NCI-H2107 treated with DMSO at 0.1 percent for 48 hours (cell line): ENCODE measurements at regions not wholly inside any gene's neighbourhood (a gene's known extent, or its start where the extent isn't known, plus 50 kb on each side); places are given as distances from the start of the nearest gene placed in this dataset.

Source experiments
- DNase-seq: peaks from one replicate; lab custom pipeline; 2025; ENCODE audit not compliant: unreplicated experiment; lab: John Stamatoyannopoulos, UW

DNA sequence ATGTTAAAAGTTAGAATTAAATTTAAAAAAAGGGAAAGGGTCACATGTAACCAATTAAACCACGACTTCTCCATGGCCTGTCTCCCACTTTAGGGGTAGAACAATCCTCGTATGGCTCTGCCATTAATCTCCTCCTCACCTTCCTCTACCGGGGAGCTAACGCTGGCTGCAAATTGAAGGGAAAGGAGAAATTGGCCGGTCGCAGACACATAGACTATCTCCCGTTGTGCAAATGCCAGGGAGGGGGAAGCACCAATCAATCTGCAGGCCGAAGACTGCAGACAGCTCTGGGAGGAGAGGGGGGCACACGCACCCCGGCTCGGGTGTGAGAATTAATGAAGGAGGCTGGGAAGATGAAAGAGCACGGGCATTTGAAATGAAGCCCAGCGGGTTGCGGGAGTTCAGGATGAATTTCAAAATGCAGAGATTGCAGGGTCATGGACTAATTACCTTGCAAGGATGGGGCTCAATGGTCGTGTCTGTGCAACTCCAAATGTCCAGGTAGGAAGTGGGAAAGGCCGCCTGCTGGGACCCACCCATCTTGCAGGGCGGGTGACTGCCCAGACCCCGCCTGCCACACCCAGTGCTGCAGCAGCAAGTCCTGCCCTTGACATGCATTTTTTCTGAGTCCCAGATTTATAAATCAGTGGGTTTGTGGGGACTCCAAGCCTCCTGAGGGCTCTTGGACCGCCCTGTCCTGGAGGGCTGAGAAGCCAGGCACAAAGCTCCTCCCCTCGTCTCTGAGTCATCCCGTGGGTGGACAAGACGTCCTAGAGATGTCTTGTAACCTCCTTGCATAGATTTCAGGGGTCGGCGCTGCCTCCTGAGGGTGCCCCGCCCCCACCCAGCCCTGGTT is 534.2 kb downstream of the TBC1D22A start:
- DNase-seq: no peak

DNA sequence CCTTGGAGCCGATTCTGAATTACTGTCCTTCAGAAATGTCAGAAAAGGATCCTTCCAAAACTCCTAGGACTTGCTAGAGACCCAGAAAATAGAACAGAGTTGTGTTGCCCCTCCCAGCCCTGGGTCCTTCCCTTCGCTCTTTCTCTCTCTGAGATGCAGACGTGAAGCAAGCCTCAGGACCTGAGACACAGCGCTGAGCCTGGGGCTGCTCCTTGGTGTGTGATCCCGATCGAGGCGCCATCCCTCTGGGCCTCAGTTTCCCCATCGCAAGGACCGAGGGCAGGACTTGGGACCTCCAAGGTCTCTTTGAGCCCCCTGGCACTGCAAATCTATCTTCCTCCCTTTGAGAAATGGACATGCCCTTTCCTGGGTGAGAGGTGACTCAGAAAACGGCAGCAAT is 533.5 kb downstream of the TBC1D22A start:
- DNase-seq: no peak

- no peak for DNase-seq
These were observed 532.9 kb downstream of the TBC1D22A start for GRCh38 chr22:47295226-47295901.

- DNase-seq: no peak
These were observed 532.1 kb downstream of the TBC1D22A start for GRCh38 chr22:47294576-47294975.

DNA sequence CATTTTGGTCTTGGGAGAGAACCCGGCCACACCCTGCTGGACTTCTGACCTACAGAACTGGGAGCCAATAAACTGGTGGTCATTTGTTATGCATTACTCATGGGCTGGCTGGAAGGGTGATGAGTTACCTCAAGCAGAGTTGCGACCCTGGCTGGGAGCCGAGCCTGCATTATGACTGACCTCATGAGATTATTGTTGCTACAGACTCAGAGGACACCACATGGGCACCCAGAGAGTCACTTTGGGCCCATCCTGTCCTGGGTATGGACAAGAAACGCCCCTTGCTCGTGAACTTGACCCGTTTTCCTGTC is 531.7 kb downstream of the TBC1D22A start:
- no peak for DNase-seq

- no peak for DNase-seq
These were observed 531.1 kb downstream of the TBC1D22A start for GRCh38 chr22:47293368-47294221.

DNA sequence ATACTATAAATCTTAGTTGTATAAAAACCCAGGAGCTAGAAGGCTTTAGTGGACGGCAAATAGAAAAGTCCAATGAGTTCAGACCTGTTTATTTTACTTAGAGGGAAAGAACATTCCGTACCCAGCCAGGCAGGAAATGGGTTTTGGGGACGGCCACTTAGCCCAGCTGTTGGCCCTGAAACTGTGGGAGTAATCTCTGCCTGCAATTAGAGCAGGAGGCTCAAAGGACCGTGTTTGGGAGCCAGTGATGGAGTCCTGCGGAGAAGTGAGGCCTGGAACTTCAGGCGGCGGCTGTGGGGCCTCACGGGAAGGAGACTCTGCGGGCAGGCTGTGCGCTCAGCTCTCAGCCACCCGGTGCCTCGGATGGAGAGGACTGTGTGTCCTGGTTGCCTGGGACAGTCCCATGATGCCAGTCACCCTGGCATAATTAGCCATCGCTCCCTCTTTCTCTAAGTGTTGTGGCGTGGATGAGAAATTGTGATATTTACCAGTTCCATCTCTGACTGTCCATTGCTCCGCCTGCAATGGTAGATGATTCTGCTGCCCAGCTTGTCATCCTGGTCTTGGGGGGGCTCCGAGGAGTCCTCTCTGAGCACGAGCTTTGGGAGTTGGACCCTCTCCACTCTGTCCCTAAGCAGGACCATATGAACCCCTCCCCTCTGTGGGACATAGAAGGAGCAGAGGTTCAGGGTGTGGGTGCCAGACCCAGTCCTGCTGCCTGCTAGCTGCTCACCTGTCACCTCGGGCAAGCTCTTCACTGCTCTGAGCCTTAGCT is 530.3 kb downstream of the TBC1D22A start:
- no peak for DNase-seq

GRCh38 chr22:47291565-47292495 is 529.4 kb downstream of the TBC1D22A start:
- DNase-seq: no peak

DNA sequence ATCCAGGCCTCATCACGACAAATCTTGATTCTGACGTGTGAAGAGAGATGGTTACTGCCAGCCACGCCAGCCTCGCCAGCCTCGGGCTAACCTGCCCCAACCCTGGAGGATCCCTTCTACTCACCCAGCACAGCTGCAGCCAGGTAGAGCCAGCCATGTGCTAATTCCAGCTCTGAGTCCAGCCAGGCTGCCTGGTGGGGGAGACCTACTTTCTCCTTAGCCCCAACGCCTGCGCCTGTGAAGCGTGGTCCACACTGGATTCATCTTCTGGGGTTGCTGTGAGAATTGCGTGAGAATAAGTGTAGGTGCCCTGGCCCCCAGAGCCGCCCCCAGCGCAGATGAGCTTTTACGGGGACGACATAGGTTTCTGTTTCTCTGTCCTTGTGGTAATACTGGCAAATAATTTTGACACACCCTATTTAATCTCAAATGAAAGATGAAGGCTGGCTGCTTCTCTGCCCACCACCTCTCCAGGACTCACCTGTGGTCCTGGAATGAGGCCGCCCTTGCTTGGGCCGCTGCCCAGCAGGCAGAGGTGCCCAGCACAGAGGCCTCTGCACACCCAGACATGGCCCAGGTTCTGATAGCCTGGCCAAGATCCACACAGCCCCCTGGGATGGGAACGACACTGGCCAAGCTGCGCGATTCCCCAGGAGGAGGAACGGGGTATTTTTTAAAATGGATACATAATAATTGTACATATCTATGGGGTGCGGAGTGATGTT is 528.4 kb downstream of the TBC1D22A start:
- no peak for DNase-seq

DNA sequence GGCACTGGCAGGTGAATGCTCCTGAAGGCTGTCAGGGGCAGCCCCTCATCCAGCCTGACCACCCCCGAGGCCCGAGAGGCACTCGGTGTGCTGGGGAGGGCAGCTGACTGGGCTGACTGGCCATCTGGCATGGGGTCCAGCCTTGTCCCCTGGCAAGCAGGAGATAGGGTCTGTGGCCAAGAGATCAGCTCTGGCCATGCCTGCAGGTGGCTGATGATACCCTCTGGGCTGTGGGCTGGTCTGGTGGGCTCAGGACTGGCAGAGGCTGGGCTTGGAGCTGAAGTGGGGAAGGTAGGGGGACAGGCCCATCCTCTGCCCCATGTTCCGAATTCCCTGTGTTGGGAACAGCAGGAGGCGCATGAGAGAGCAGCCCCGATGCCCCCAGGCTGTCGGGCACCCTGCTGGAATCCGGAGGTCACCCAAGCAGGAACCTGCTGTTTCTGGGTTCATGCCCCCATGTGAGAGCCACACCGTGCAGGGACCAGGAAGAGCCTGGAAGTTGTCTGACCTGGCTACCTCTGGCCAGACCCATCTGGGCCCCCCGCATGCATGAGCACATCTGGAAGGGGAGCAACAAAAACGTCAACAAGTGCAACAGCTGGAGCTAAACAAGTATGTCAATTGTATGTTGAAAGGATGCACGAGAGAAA is 527.0 kb downstream of the TBC1D22A start:
- DNase-seq: no peak

DNA sequence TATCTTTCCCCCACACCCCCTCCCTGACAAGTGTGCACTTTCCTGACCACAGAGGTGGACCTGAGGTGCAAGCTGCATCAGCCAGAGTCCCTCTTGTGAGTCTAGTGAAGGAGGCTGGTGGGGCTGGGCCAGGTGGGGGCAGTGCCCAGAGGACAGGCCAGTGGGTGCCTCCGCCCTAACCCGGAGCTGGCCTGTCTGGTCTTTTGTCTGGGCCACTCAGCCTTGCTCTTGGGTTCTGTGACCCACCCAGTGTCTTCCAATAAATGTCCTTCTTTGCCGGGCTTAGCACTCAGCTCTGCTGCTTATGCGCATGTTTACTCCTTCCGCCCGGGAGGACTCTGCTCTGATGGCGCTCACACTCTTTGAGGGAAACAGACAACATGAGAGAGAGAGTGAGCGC is 526.2 kb downstream of the TBC1D22A start:
- no peak for DNase-seq

GRCh38 chr22:47287516-47287915 is 525.1 kb downstream of the TBC1D22A start:
- no peak for DNase-seq

- DNase-seq: no peak
These were observed 524.1 kb downstream of the TBC1D22A start for GRCh38 chr22:47286590-47286989.

- DNase-seq: no peak
These were observed 523.5 kb downstream of the TBC1D22A start for GRCh38 chr22:47285981-47286380.

- DNase-seq: no peak
These were observed 522.4 kb downstream of the TBC1D22A start for GRCh38 chr22:47284822-47285221.

DNA sequence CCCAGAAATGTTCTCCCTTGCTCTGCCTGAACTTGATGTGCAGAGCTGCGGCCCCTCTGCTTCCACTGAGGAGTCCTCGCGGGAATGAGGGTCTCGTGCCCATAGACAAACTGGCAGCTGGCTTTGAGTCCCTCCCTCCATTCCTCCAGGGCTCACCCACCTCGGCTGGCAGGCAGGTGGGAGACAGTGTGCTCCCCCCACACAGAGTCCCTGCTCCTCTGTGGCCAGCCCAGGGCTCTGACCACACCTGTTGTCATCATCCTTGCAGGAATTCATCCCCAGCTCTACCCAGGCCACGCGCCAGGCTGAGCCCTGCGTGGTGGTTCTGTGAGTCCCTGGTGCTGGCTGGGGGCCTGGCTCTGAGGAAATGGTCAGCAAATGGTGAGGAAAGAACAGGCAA is 521.9 kb downstream of the TBC1D22A start:
- DNase-seq: no peak

DNA sequence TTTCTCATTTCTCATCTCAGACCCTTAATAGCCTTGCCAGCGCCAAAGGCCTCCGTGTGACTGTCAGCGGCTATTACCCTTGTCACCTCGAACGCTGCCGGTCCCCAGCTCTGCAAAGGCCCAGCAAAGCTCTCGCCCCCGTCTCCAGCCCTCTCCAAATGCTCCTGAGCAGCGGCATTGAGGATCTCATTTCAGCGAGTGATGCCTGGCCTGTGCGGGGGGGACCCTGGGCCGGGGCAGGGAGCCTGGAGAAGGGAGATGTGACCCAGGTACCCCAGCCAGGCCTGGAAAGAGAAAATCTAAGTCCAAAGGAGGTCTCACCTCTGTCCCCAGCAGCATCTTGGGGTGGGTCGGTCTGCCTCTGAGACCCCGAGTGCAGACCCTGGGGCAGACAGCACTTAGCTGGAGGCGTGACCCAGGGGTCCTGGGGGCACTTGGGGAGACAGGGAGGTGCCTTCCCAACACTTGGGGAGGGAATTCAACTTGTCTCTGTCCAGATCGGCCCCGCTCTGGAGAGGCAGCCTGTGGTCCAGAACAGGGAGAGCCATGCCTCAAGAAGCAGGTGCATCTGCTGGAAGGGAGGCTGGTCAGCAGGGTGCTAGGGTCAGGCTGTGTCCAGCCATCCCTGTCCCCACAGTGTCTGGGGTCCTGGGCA is 521.3 kb downstream of the TBC1D22A start:
- no peak for DNase-seq

- DNase-seq: no peak
These were observed 520.4 kb downstream of the TBC1D22A start for GRCh38 chr22:47282851-47283250.
